NCI-H1930 (cell line): ENCODE measurements at regions not wholly inside any gene's neighbourhood (a gene's known extent, or its start where the extent isn't known, plus 50 kb on each side); places are given as distances from the start of the nearest gene placed in this dataset.
"Not testable (repeated sequence)": the region's sequence is repeated elsewhere in the genome, so short reads cannot be mapped to it uniquely, and the experiment has no call there.

Experiments
- DNase-seq, 2 experiments: peaks; one replicate each; lab custom pipeline; 2025; lab: John Stamatoyannopoulos, UW

GRCh38 chr12:131627151-131628022, 83.5 kb upstream of the SFSWAP start:
- DNase-seq = not testable (repeated sequence)

- no peak for DNase-seq
These were observed 82.7 kb upstream of the SFSWAP start for GRCh38 chr12:131628023-131628740.

GRCh38 chr12:131628766-131629448, 82.0 kb upstream of the SFSWAP start:
- no peak for DNase-seq

DNA sequence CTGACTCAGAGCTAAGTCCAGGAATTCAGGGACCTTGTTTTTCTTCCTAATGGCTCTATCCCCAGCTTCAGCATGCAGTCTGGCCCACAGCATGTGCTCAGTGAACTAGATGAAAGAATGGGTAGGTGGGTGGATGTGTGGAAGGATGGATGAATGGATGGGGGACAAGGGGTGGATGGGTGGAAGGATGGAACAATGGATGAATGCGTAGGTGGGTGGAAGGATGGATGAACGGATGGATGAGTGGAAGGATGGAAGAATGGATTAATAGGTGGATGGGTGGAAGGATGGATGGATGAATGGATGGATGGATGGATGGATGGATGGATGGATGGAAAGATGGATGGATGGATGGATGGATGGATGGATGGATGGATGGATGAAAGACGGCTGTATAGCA, 79.7 kb upstream of the SFSWAP start:
- no peak for DNase-seq

GRCh38 chr12:131631889-131632651, 78.8 kb upstream of the SFSWAP start:
- not testable (repeated sequence) for DNase-seq

DNA sequence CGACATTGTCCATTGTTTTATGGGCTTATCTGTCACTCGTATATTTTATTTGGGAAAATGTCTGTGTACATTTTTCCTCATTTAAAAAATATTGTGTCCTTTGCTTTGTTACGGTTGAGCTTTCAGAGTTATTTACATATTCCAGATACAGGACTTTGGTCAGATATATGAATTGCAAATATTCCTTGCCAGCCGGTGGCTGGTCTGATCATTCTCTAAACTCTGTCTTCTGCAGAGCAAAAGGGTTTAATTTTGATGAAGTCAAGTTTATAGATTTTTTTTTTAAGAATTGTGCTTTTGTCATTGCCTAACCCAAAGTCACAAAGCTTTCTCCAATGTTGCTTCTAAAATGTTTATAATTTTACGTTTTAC, 78.3 kb upstream of the SFSWAP start:
- not testable (repeated sequence) for DNase-seq

DNA sequence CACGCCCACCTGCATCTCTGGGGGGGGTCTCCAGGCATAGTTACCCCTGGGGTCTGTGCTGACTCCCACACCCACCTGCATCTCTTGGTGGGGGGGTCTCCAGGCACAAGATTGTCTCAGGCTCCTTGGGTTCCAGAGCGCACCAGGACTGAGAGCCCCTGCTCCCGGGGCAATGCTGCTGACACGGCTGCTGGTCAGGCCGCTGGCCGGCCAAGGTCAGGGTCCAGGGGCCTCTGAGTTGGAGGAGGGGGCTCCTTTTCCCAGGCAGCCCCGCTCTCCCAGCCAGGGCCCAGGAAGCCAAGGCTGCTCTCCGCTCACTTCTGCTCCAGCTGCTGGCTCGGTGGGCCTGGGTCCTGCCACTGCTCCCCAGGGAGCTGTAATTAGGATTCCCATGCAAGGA, 77.3 kb upstream of the SFSWAP start:
- DNase-seq = not testable (repeated sequence)

- DNase-seq = no peak
These were observed 76.9 kb upstream of the SFSWAP start for GRCh38 chr12:131634037-131634436.

- DNase-seq = not testable (repeated sequence)
These were observed 75.9 kb upstream of the SFSWAP start for GRCh38 chr12:131635012-131635411.

- DNase-seq = no peak
These were observed 75.3 kb upstream of the SFSWAP start for GRCh38 chr12:131635491-131636122.

DNA sequence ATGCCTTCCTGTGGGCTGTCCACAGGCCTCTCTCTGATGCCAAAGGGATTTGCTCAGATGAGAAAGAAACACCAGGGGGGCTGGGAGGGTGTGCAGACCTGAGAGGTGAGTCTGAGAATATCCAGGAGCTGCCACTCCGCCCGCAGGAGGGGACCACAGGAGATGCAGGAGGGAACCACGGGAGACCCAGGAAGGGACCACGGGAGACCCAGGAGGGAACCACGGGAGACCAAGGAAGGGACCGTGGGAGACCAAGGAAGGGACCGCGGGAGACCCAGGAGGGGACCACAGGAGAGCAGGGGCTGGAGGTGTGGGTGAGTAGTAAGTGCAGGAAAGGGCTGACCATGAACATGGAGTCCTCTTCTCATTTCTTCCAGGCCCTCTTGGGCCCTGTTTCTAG, 74.6 kb upstream of the SFSWAP start:
- DNase-seq = no peak

DNA sequence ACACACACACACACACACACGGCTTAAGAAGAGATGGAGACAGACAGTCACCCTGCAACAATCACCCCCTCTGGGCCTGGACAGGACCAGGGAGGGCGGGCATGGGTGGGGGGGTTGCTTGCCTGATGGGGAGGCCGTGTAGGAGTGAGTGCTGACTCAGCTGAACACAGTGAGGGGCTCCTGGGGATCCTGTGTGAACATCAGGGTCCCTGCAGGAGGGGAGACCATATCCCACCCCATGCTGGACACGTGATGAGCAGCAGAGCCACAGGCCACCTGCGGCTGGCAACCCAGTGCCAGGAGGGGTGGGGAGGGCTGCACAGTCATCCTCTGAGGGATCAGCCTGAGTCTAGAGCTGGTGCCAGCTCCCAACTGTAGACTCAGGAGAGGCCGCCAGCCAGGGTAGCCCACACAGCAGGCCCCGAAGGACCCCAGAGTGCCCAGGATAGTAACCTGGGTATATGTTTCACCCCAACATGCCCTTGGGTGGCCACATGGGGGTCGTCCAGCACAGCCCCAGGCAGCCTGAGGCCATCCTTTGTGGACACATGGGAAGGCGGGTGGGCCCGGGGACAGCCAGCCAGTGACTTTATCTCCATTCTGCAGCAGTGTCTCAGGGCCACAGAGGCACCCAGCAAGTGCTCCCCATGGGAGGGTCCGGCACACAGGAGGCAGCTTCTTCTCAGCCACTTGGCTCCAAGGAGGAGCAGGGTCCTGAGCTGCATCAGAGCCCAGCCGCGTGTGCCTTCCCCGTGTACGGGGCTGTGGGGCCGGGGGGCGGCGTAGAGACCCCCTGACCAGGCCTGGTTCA, 73.7 kb upstream of the SFSWAP start:
- DNase-seq = no peak

GRCh38 chr12:131637986-131638385, 72.9 kb upstream of the SFSWAP start:
- no peak for DNase-seq

GRCh38 chr12:131639270-131639940, 71.5 kb upstream of the SFSWAP start:
- DNase-seq = no peak

DNA sequence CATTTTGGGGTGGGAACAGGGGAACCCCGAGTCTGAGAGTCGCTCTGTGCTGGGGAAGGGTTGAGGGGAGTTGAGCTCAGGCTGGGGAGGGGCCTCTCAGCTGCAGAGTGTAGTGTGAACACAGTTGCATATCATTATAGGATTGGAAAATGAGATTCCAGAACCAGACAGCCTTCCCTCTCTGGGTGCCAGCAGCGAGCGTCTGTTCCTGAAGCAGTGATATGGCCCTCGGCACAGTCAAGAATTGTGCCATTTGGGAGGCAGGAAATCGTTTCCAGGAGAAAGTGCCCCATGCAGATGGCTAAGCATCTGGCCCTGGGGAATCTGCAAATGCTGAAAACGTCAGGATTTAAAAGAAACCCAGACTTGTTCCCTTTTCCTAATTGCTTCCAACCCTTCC, 70.4 kb upstream of the SFSWAP start:
- DNase-seq = no peak

DNA sequence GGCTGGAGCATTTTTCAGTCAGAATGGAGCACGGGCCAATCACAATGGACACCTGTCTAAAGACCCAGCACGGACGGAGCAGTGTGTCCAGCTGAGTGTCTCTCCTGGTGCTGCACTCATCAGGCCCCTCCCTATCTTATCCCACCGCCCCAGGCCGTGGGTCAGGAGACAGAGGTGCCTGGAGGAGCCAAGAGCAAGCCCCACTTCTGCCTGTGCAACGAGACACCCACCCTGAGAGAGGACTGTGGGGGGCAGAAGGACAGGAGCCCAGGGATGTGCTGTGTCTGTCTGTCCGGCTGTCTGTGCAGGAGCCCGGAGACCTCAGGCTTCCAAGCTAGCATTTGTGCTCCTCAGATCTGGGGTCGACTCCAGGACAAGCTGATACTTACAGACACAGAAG, 69.6 kb upstream of the SFSWAP start:
- no peak for DNase-seq

- DNase-seq = no peak
These were observed 68.8 kb upstream of the SFSWAP start for GRCh38 chr12:131642101-131642540.

DNA sequence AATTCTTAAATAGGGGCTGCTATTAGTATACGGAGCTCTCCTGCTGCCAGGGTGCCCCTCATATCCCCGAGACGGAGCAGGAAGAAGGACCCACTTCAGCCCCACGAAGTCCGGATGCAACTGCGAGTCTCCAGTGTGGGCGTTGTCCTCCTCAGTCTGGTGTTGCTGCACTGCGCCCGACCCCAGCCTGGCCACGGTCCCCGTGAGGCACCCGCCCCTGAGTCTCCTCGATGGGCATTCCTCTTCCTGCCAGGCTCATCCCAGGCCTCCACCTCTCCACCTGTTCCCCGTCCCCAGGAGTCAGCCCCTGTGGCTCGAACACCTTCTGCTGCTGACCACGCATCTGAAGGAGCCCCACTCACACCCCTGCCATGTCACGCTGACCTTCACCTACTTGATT, 68.1 kb upstream of the SFSWAP start:
- no peak for DNase-seq

DNA sequence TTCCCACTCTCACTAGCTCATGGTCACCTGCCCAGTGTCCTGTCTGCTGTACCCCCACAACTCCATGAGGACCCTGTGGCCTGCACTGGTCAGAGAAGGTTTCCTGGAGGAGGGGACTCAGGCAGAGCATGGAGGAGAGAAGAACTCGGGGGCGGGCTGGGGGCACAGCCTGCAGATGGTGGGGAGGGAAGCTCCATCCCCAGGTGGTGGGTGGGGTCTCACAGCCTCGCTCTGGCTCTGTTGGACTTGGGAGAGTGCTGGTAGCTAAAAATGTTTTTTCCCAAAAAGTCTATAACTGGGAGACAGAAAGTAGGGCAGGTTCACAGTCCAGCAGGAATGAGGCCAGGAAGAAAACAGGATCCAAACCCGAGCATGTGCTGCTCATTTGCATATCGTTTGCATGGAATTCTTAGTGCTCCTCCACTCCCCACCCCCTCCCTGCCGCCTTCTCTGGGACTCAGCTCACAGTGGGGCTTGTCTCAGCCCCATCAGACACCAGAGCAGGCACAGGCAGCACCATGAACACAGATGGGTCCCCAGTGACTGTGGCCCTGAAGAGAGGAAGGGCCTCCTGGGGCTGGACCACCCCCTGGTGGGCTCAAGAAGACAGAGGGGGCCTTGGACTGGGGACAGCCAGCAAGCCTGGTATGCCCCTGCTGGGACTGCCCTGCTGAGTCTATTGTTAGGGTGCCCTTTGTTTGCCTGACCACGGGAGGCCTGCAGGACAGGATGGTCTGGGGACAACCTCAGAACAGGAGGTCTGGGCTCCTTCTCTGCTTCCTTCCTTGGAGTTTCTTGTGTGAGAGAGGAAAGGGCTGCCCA, 67.0 kb upstream of the SFSWAP start:
- no peak for DNase-seq
